ENCODE measurements at regions not wholly inside any gene's neighbourhood (a gene's known extent, or its start where the extent isn't known, plus 50 kb on each side); places are given as distances from the start of the nearest gene placed in this dataset.

GRCh38 chr4:8759987-8760386, 111.7 kb downstream of the HMX1 start:
- CTCF ChIA-PET = no interaction called here
- POLR2A ChIA-PET = no interaction called here

GRCh38 chr4:8756816-8757215, 114.8 kb downstream of the HMX1 start:
- no TSS peak for BruUV-seq (replicated peaks)
- CTCF ChIA-PET = no interaction called here
- in situ Hi-C loops (cut with HindIII; ENCODE audit: low pct_unique_long_range_greater_than_20kb, low sequenced_read_pairs) = no loop called here

More at GRCh38 chr4:8759987-8760386, 111.7 kb downstream of the HMX1 start:
- intact Hi-C loops (cut with micrococcal nuclease; ENCODE audit: unreplicated experiment) = no loop called here
- no peak for DNase-seq (ENCODE audit: low read depth, low spot score)
- TF ChIP-seq CTCF (IDR thresholded peaks at IDR 0.05) = no peak
- TF ChIP-seq TCF7L2 (IDR thresholded peaks at IDR 0.05; ENCODE audit: low read depth, low read length) = no peak
- TF ChIP-seq REST (IDR thresholded peaks at IDR 0.05; ENCODE audit: insufficient read depth in 1 of 2, low read depth in 2 of 2, low read length in 1 of 2) = no peak
- no peak for TF ChIP-seq POLR2AphosphoS5 (IDR thresholded peaks at IDR 0.05; ENCODE audit: low read depth, low read length)
- no peak for TF ChIP-seq SIN3A (IDR thresholded peaks at IDR 0.05; ENCODE audit: borderline replicate concordance, insufficient read depth, low read depth, low read length)
- Histone ChIP-seq H3K27ac (ENCODE audit: low read length) (no peak overlapping the region), H3K9me3 (ENCODE audit: control insufficient read depth, insufficient read depth, low read depth, low read length) (no peaks in the 10 kb centered on the region), H3K4me3 (ENCODE audit: low read depth in 2 of 2, low read length in 2 of 2) (no peak overlapping the region), H3K27me3 (ENCODE audit: control insufficient read depth, insufficient read depth, low read length) (no peaks in the 10 kb centered on the region), H3K36me3 (ENCODE audit: control insufficient read depth, insufficient read depth, low read length) (no peaks in the 10 kb centered on the region), H3K4me1 (ENCODE audit: control insufficient read depth, insufficient read depth, low read length) (no peaks in the 10 kb centered on the region)
- no peak for ATAC-seq
- in situ Hi-C loops (cut with HindIII; ENCODE audit: low pct_unique_long_range_greater_than_20kb, low sequenced_read_pairs) = no loop called here
- no TSS peak for BruUV-seq (replicated peaks)

More at GRCh38 chr4:8756816-8757215, 114.8 kb downstream of the HMX1 start:
- ATAC-seq = no peak
- no peak for DNase-seq (ENCODE audit: low read depth, low spot score)
- H3K27ac ChIP-seq (ENCODE audit: low read length) = no peak overlapping the region
- POLR2A ChIA-PET = no interaction called here
- H3K4me1 ChIP-seq (ENCODE audit: control insufficient read depth, insufficient read depth, low read length) = no peaks in the 10 kb centered on the region
- H3K4me3 ChIP-seq (ENCODE audit: low read depth in 2 of 2, low read length in 2 of 2) = no peak overlapping the region
- intact Hi-C loops (cut with micrococcal nuclease; ENCODE audit: unreplicated experiment) = no loop called here
- no peaks in the 10 kb centered on the region for H3K9me3 ChIP-seq (ENCODE audit: control insufficient read depth, insufficient read depth, low read depth, low read length)
- H3K36me3 ChIP-seq (ENCODE audit: control insufficient read depth, insufficient read depth, low read length) = no peaks in the 10 kb centered on the region
- no peaks in the 10 kb centered on the region for H3K27me3 ChIP-seq (ENCODE audit: control insufficient read depth, insufficient read depth, low read length)
- no peak for TF ChIP-seq SIN3A (IDR thresholded peaks at IDR 0.05; ENCODE audit: borderline replicate concordance, insufficient read depth, low read depth, low read length)
- no peak for TF ChIP-seq REST (IDR thresholded peaks at IDR 0.05; ENCODE audit: insufficient read depth in 1 of 2, low read depth in 2 of 2, low read length in 1 of 2)
- TF ChIP-seq CTCF (IDR thresholded peaks at IDR 0.05) = no peak
